ENCODE measurements at regions not wholly inside any gene's neighbourhood (a gene's known extent, or its start where the extent isn't known, plus 50 kb on each side); places are given as distances from the start of the nearest gene placed in this dataset.

DNA sequence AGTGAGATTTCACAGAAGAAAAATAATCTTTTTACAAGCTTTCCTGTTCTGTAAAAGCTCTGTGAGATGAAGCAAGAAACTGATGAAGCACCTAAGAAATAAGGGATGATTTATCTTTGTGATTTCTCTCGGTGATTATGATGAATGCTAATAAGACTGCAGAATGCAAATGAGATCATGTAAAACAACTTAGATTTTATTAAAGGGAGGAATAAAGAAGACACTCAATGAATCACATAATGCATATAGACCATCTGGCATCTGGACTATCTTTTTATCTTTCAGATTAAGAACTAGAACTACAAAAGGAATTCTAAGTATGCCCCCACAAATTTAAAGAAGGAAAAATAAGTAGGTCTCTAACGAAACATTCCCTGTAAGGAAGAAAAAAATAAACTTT, 361.5 kb upstream of the OPRM1 start:
- in situ Hi-C loops (cut with HindIII; ENCODE audit: low sequenced_read_pairs) = no loop called here
- DNase-seq (ENCODE audit: low spot score) = no peak

DNA sequence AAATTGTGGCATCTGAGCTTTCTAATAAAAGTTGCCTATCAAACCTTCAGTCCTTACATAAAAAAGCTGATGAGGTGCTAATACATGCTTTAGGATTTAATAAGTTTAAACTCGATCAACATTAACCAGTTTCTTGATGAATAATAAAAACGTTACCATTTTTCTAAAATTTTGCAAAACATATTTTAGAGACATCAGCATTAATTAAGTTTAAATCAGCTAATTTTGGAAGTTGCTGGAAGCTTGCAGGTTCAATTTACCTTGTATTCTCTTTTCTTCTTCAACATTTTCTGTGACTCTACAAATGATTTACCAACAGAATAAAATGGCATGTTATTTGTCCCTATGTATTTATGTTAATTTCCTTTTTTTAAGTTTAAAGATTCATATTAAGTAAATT, 365.3 kb upstream of the OPRM1 start:
- no peak for DNase-seq (ENCODE audit: low spot score)
- in situ Hi-C loops (cut with HindIII; ENCODE audit: low sequenced_read_pairs) = no loop called here

DNA sequence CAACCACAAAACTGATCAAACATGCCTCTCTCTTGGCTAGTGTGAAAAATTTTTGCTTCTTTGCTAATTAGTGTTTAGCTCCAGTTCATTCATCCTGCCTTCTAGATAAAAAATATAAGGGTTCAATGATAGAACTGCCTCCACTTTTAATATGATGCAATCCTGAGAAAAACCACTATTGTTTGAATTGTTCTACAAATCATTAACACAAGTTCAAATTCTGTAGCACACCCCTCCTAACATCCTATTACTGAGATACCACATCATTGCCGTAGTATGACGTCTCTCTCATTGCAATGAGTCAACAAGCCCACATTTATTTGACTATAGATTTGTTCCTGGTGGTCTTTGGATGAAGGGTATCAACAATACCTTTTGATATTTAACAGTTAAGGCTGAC, 365.8 kb upstream of the OPRM1 start:
- DNase-seq (ENCODE audit: low spot score) = no peak
- in situ Hi-C loops (cut with HindIII; ENCODE audit: low sequenced_read_pairs) = no loop called here

DNA sequence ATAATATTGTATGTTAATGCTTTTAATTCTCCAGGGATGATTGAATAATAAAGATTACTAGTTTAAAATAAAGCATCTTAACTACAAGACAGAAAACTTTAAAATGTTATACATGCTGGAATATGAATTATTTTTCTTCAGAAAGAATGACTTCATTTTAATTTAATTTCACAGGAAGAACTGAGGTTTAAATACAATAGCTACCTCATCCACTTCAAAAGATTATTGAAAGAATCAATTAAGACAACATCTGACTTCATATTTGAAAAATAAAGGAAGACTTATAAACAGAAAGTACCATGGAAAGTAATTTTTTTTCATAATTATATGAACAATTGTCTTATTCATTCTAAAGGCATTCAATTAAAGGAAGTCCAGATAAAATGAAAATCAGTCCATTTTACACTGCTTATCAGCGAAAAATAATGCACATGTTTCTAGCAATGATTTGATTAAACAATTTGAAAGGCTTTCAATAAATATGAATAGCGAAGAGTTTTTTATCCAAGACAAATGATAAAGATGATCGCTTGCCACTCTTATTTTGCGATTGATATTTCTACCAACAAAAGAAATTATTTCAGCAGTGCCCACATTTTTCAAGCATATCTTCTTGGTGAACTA, 368.5 kb upstream of the OPRM1 start:
- no peak for DNase-seq (ENCODE audit: low spot score)
- in situ Hi-C loops (cut with HindIII; ENCODE audit: low sequenced_read_pairs) = no loop called here

DNA sequence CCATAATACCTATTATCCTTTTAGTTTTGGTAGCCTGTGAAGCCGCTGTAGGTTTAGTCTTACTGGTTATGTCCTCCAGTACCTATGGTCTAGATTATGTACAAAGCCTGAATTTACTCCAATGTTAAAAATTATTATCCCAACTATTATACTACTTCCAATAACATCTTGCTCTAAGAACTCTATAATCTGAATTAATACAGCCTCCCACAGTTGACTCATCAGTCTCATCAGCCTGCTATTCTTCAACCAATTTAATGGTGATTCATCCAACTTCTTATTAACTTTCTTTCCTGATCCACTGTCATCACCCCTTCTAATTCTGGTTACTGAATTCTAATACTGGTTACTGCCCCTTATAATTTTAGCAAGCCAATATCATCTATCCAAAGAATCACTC, 370.3 kb upstream of the OPRM1 start:
- DNase-seq (ENCODE audit: low spot score) = no peak
- in situ Hi-C loops (cut with HindIII; ENCODE audit: low sequenced_read_pairs) = no loop called here

DNA sequence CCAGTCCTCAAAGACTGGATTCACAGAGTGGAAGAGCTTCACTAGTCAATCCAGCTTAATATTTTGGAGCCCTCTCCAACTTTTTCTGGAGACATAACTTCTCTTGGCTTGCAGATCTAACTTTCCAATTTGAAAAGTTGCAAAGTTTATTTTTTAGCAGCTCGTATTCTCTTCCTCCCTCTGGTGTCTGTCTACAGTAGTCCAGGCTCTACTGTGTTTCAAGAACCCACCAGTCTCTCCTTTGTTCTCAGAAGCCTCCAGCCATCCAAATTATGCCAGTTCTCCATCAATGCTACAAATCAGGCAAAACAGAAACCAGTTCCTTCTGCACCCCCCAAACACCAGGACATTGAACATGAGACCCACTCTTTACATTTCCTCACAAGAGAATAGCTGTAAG, 376.1 kb upstream of the OPRM1 start:
- no peak for DNase-seq (ENCODE audit: low spot score)
- in situ Hi-C loops (cut with HindIII; ENCODE audit: low sequenced_read_pairs) = no loop called here

DNA sequence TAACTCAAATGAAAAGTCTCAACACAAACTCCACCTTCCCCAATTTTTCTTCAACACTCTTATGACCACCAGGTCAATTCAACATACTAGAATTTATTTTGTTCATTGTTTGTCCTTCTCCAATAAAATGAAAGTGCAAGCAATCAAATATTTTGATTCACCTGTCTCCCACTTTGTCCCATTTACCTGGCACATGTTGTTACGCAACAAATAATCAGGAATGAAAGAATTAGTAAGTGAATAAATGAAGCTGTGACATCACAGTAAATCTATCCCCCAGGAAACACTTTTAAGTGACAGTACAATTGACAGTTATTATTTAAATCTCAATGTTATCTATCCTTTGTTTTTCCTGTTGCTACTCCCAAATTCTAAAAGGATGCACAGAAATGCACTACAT, 393.7 kb upstream of the OPRM1 start:
- in situ Hi-C loops (cut with HindIII; ENCODE audit: low sequenced_read_pairs) = no loop called here

DNA sequence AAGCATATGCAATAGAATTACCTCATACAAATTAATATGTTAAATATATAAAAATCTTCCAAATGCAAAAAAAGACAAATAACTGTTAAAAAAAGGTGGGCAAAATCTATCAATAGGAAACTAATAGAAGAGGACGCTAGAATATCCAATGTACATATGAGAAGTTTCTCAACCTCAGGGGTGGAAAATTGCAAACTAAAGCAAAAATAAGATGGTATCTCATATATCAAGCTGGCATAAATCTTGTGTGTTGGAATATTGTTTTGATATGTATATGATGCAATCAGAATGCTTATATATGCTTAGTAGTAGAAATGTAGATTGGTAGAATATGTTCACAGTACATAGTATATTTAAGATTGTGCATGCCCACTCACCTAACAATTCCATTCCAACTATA, 395.0 kb upstream of the OPRM1 start:
- in situ Hi-C loops (cut with HindIII; ENCODE audit: low sequenced_read_pairs) = no loop called here
- no peak for DNase-seq (ENCODE audit: low spot score)

More for the DNA sequence above, 393.7 kb upstream of the OPRM1 start:
- no peak for DNase-seq (ENCODE audit: low spot score)

DNA sequence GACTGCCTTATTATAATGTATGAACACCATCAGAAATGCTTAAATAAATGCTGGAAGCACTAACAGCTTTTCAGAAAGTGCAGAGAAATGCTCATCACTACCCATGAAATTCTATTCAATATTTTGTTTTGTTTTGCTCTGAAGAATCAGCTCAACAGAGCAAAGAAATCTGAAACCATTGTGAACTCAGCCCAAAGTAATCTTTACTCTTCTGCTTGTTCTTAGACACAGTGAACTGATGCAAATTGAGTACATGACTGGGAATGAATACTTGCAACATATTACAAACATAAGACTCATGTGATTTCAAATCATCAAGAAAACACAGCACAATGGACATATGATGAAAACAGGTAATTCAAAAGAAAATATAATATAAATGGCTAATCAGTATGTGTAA, 404.6 kb upstream of the OPRM1 start:
- in situ Hi-C loops (cut with HindIII; ENCODE audit: low sequenced_read_pairs) = no loop called here
- no peak for DNase-seq (ENCODE audit: low spot score)

DNA sequence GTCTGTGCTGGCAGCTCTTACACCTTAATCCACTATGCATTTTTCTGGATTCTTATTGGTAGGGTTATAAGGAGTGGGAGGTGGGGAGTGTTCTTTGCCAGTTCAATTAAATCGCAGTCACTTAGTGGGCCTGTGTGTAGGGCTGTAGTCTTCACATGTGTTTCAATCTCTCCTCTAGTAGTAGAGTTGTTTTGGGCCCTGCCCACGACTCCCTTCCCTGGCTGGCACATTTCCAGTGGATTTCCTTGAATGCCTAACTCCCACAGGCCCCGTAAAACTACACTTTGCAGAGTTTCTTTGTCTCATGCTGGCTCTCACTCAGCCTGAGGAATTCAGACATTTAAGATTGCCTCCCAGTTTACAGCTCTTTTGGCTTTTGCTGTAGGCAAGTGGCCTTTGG, 414.0 kb upstream of the OPRM1 start:
- in situ Hi-C loops (cut with HindIII; ENCODE audit: low sequenced_read_pairs) = no loop called here
- DNase-seq (ENCODE audit: low spot score) = no peak

DNA sequence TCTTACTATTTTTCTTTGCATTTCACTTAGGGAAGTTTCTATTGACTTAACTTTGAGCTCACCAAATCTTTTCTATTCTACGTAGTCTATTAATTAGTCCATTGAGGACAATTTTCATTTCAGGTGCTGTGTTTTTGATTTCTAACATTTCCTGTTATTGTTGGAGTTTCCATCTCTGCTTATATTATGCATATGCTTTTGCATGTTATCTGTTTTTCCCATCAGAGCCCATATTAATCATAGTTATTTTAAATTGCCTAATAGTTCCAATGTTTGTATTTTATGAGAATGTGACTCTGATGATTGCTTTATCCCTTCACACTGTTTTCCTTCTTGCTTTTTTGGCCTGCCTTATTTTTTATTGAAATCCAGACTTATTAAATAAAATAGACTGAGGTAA, 414.5 kb upstream of the OPRM1 start:
- in situ Hi-C loops (cut with HindIII; ENCODE audit: low sequenced_read_pairs) = no loop called here
- no peak for DNase-seq (ENCODE audit: low spot score)

DNA sequence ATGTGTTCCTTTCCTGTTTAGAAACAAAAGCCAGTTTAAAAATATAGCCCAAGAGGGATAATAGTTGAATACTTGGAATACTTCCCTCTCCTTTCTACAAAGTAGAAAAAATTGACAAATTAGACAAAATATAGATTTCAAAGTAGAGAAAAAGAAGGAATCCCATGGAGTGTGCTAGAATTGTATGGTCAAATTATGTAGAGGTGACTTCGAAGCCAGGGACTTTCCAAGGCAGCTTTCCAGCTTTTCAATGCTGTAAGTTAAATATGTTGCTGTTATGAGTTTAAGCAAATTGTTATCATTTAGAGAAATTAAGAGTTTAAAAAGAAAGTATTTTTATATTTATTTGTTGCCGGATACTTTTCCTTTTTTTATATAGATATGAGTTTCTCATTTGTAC, 415.5 kb upstream of the OPRM1 start:
- in situ Hi-C loops (cut with HindIII; ENCODE audit: low sequenced_read_pairs) = no loop called here
- no peak for DNase-seq (ENCODE audit: low spot score)

DNA sequence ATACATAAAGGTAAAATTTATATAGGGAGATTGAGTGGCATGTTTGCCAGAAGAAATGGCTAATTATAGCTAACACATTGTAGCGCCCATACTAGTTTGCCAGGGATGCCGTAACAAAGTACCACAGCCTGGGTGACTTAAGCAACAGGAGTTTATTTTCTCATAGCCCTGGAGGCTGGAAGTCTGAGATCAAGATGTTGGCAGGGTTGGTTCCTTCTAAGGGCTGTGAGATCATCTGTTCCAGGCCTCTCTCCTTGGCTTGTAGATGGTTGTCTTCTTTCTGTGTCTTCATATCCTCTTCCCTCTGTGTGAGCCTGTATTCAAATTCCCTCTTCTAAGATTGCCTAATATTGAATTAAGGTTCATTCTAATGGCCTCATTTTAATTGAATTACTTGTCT, 417.5 kb upstream of the OPRM1 start:
- in situ Hi-C loops (cut with HindIII; ENCODE audit: low sequenced_read_pairs) = no loop called here
- no peak for DNase-seq (ENCODE audit: low spot score)

DNA sequence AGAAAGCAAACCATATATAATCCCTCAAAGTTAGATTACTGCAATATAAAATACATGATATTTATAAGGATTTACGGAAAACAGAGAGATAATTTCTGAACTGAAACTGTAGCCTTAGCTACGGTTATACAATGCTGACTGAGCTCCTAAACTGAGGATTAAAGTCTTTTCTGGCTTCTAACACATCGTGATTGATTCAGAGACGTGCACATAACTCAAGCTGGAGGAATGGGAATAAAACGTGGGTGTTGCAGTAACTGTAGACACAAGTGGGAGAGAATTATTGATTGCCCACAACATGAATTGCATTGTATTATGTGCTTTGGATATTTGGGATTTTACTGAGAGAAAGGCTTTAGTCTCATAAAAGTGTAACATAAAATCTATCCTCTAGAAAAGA, 418.0 kb upstream of the OPRM1 start:
- in situ Hi-C loops (cut with HindIII; ENCODE audit: low sequenced_read_pairs) = no loop called here
- no peak for DNase-seq (ENCODE audit: low spot score)

DNA sequence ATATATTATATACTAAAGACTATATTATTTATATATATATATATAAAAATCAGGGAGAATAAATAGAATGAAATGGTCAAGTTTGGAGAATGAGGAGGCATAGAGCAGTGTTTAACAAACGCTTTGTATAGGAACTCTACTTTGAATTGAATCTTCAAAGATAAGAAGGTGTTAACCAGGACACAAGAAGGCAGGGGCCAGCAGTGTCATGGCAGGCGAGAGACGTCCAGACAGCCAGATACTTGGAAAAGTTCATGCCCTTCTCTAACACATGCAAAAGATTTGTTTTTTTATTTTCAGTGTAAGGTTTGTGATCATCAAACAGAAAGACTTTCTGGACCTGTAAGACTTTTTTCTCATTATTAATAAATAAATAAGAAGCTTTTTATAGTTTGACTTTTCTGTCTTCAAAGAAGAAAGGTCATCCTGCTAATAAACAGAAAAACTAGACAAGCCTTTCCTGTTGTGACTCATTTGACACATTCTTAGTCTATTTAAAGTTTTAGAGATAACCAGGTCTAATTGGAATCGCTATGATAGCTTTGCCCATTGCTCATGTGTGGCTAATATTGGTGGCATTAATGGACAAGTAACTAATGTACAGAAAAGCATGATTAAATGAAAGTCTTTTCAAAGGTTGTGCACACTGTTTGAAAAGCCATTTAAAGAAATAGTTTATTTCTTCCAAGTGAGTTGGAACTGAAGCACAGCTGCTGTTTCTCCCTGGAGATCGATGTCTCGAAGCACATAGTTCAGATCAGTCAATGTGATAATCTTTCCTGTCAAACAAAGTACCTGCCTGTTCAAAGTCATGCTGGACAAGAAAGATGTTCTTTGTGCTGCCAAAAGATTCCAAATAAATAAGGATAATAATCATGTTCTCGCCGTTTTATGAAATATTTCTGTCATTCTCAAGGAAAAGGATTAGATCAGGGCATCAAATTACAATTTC, 420.4 kb upstream of the OPRM1 start:
- in situ Hi-C loops (cut with HindIII; ENCODE audit: low sequenced_read_pairs) = no loop called here

DNA sequence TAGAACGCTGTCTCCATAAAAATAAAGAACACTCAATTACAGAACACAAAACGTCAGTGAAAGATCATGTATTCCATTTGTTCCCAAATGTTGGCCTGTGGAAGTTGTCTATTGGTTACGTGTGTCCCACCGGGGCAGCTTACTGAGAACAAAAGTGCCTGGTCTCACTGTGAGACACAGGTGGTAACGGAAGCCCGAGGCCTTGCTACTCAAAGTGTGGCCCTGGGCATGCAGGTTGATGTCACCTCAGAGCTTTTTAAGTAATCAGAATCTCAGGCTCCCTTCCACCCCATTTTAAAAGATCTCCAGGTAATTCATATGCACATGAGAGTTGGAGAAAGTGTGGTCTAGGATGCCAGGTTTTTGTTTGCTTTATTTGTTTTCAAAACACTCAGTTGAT, 422.5 kb upstream of the OPRM1 start:
- in situ Hi-C loops (cut with HindIII; ENCODE audit: low sequenced_read_pairs) = no loop called here
- DNase-seq (ENCODE audit: low spot score) = no peak

More for the DNA sequence above, 420.4 kb upstream of the OPRM1 start:
- no peak for DNase-seq (ENCODE audit: low spot score)

DNA sequence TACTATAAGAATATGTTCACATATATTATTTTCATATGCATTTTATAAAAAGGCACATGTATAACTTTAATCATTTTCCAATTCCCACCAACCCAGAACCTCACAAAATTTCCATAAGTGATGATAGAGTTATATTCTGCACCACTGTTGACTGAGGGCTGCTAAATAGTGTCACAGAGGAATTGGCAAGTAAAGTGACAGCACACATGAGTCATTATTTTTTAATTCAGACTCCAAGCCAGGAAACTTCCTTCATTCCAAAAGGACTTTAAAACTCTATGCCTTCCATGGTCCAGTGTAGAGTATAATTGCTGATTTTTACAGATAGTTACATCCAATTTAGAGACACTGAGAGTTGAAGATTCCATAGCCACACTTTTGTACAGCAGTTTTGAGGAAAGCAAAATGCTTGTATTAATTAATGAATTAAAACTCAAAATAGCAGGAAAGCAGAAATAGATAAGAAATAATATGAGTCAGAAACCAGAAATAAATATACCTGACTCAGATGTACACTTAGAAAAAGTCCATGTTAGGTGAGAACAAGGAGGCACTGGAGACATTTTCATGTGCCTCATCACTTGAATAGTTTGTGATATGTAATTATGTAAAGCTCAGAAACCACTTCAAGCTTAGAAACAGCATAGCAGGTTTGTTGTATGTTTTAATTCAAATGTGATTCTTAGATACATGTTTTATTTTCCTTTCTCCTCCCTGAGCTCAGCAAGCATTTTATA, 425.2 kb upstream of the OPRM1 start:
- DNase-seq (ENCODE audit: low spot score) = no peak
- in situ Hi-C loops (cut with HindIII; ENCODE audit: low sequenced_read_pairs) = no loop called here

DNA sequence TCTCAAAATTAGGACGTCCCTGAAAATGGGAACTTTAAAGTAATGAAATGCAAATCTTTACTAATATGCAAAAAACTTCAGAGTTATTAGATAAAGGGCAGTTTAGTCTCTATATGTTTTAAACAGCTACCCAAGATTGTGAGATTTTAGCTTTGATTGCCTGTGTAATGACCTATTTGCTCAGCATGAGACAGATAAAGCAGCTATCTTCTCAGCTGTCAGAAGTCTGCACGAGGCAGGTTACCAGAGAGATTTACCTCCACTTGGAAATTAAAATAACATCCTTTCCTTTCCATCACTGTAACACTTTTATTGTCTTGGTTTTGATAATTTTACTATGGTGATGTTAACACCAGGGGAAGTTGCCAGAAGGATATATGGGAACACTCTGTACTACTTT, 436.6 kb upstream of the OPRM1 start:
- in situ Hi-C loops (cut with HindIII; ENCODE audit: low sequenced_read_pairs) = no loop called here
- no peak for DNase-seq (ENCODE audit: low spot score)

DNA sequence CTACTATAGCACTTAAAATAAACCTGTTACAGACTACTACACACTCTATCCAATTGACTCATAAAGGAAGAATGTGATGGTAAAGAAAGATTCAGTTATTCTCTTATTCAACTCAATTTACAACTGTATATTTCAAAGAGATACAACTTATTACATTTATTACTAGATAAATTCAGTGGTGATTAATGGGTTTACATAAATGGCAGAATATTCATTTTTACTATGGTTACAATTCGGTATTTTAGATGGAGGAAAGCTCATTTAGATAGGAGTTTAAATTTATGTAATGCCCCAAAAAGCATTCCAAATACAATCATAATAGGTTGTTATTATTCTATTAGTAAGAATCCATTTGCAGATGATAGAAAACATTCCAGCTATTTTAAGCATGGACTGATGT, 439.1 kb upstream of the OPRM1 start:
- in situ Hi-C loops (cut with HindIII; ENCODE audit: low sequenced_read_pairs) = no loop called here
- no peak for DNase-seq (ENCODE audit: low spot score)

DNA sequence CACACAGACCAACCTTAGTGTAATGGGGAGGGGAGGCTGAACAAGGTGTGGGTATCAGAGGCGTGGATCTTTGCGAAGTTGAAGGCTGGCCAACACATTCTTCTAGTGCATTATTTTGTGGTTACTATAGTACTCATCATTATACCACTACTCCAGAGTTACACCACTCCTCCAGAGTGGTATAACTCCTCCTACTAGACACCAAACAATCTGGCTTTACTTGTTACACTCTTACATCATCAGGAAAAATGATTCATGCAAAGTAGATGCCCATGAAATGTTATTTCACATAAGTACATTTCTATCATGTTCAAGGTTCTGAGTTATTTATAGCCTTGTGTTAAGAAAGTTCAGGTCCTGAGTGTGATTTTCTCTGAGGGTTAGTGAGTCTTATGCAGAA, 443.1 kb upstream of the OPRM1 start:
- DNase-seq (ENCODE audit: low spot score) = no peak
- in situ Hi-C loops (cut with HindIII; ENCODE audit: low sequenced_read_pairs) = no loop called here

Measured in G401 (cell line).